ENCODE measurements at regions not wholly inside any gene's neighbourhood (a gene's known extent, or its start where the extent isn't known, plus 50 kb on each side); places are given as distances from the start of the nearest gene placed in this dataset.

DNA sequence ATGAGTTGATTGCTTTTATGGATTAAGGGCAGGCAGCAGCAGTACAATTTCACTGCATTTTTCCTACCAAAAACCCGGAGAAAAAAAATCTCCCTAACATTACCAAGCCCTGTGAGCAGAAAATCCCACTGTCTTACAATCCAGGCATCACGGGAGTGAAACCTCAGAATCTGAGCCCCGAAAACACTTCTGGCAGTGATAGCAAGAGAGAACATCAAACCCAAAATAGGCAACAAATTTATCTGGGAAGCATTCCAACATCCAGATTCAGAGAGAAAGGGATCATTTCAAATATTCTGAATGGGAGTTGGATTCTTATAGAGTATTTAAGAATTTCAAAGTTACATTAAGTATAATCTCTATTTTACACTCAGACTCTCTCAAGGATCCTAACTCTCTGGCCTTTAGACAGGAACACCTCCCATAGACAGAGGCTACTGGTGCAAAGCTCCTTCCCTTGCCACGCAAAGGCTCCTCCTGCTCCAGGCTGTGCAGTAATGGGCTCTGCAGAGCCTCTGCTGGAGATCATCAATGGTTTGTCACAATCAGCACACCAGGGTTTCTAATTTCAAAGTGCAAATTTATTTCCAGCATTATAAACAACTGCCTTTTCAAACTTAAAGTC lies 256.9 kb downstream of the PARM1 start:
- TF ChIP-seq POLR2AphosphoS5 (IDR thresholded peaks at IDR 0.05; ENCODE audit: low read depth, low read length) (no peak), TAF1 (IDR thresholded peaks at IDR 0.05; ENCODE audit: borderline replicate concordance, insufficient read depth, low read length) (no peak), SIN3A (IDR thresholded peaks at IDR 0.05; ENCODE audit: borderline replicate concordance, insufficient read depth, low read length) (no peak)
- TF ChIP-seq, protein P1, sequence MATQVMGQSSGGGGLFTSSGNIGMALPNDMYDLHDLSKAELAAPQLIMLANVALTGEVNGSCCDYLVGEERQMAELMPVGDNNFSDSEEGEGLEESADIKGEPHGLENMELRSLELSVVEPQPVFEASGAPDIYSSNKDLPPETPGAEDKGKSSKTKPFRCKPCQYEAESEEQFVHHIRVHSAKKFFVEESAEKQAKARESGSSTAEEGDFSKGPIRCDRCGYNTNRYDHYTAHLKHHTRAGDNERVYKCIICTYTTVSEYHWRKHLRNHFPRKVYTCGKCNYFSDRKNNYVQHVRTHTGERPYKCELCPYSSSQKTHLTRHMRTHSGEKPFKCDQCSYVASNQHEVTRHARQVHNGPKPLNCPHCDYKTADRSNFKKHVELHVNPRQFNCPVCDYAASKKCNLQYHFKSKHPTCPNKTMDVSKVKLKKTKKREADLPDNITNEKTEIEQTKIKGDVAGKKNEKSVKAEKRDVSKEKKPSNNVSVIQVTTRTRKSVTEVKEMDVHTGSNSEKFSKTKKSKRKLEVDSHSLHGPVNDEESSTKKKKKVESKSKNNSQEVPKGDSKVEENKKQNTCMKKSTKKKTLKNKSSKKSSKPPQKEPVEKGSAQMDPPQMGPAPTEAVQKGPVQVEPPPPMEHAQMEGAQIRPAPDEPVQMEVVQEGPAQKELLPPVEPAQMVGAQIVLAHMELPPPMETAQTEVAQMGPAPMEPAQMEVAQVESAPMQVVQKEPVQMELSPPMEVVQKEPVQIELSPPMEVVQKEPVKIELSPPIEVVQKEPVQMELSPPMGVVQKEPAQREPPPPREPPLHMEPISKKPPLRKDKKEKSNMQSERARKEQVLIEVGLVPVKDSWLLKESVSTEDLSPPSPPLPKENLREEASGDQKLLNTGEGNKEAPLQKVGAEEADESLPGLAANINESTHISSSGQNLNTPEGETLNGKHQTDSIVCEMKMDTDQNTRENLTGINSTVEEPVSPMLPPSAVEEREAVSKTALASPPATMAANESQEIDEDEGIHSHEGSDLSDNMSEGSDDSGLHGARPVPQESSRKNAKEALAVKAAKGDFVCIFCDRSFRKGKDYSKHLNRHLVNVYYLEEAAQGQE (IDR thresholded peaks at IDR 0.05; ENCODE audit: insufficient read depth in 1 of 2, low read depth in 2 of 2, low read length in 2 of 2) = no peak

All from PFSK-1 (cell line).